ENCODE measurements at regions not wholly inside any gene's neighbourhood (a gene's known extent, or its start where the extent isn't known, plus 50 kb on each side); places are given as distances from the start of the nearest gene placed in this dataset.

GRCh38 chr2:16312771-16313170, 352.9 kb downstream of the CYRIA start:
- TF ChIP-seq CTCF (IDR thresholded peaks at IDR 0.05): no peak
- no peak for TF ChIP-seq POLR2A (IDR thresholded peaks at IDR 0.05)
